ENCODE measurements at regions not wholly inside any gene's neighbourhood (a gene's known extent, or its start where the extent isn't known, plus 50 kb on each side); places are given as distances from the start of the nearest gene placed in this dataset.
"Not testable (repeated sequence)": the region's sequence is repeated elsewhere in the genome, so short reads cannot be mapped to it uniquely, and the experiment has no call there.

GRCh38 chr18:14321217-14321616 is 189.0 kb upstream of the ZNF519 start:
- DNase-seq, result not testable (repeated sequence)

- not testable (repeated sequence) for DNase-seq
Measured at GRCh38 chr18:14301255-14301654, 169.0 kb upstream of the ZNF519 start.

GRCh38 chr18:14295081-14295480 is 162.8 kb upstream of the ZNF519 start:
- not testable (repeated sequence) for DNase-seq

- DNase-seq, result no peak
Measured at GRCh38 chr18:14285053-14285452, 152.8 kb upstream of the ZNF519 start.

GRCh38 chr18:14275391-14275790 is 143.2 kb upstream of the ZNF519 start:
- not testable (repeated sequence) for DNase-seq

- DNase-seq, result not testable (repeated sequence)
Measured at GRCh38 chr18:14265637-14266410, 133.6 kb upstream of the ZNF519 start.

- DNase-seq, result not testable (repeated sequence)
Measured at GRCh38 chr18:14262786-14263185, 130.6 kb upstream of the ZNF519 start.

GRCh38 chr18:14250084-14250677 is 117.9 kb upstream of the ZNF519 start:
- DNase-seq, result not testable (repeated sequence)

GRCh38 chr18:14239224-14239623 is 107.0 kb upstream of the ZNF519 start:
- not testable (repeated sequence) for DNase-seq

GRCh38 chr18:14236356-14237048 is 104.3 kb upstream of the ZNF519 start:
- DNase-seq, result not testable (repeated sequence)

- not testable (repeated sequence) for DNase-seq
Measured at GRCh38 chr18:14225286-14225679, 93.0 kb upstream of the ZNF519 start.

GRCh38 chr18:14224551-14225285 is 92.5 kb upstream of the ZNF519 start:
- not testable (repeated sequence) for DNase-seq

GRCh38 chr18:14223919-14224318 is 91.7 kb upstream of the ZNF519 start:
- not testable (repeated sequence) for DNase-seq

- DNase-seq, result not testable (repeated sequence)
Measured at GRCh38 chr18:14223231-14223822, 91.1 kb upstream of the ZNF519 start.

- DNase-seq, result not testable (repeated sequence)
Measured at GRCh38 chr18:14222354-14223221, 90.4 kb upstream of the ZNF519 start.

- no peak for DNase-seq
Measured at GRCh38 chr18:14221689-14222088, 89.5 kb upstream of the ZNF519 start.

- DNase-seq, result not testable (repeated sequence)
Measured at GRCh38 chr18:14215952-14216351, 83.7 kb upstream of the ZNF519 start.

- not testable (repeated sequence) for DNase-seq
Measured at GRCh38 chr18:14203424-14203823, 71.2 kb upstream of the ZNF519 start.

- not testable (repeated sequence) for DNase-seq
Measured at GRCh38 chr18:14190776-14191442, 58.7 kb upstream of the ZNF519 start.

- DNase-seq, result no peak
Measured at GRCh38 chr18:14189858-14190257, 57.6 kb upstream of the ZNF519 start.

Measured in stimulated activated CD4-positive, alpha-beta T cell treated with anti-CD3 and anti-CD28 coated beads, Interleukin-4, amount 100 ng/mL, for 1 hour (primary cell).